CD4-positive, alpha-beta T cell (primary cell): ENCODE measurements at regions not wholly inside any gene's neighbourhood (a gene's known extent, or its start where the extent isn't known, plus 50 kb on each side); places are given as distances from the start of the nearest gene placed in this dataset.

Experiments
- ATAC-seq: fragments of 200-7000 bp; cut with Tn5 transposase; one replicate; pipeline ENCODE4 v1.10.0; 2022; ENCODE audit warnings: mild to moderate bottlenecking; ENCODE audit not compliant: poor library complexity
- CTCF ChIA-PET: fragments of 350-600 bp; sonication (Branson Sonifier 250); formaldehyde crosslinking; loops from one replicate; lab custom pipeline; 2021; ENCODE audit warnings: antibody characterized with exemption, inconsistent platforms; lab: Charles Lee
- POLR2A ChIA-PET: fragments of 350-600 bp; sonication (Branson Sonifier 250); formaldehyde crosslinking; loops from one replicate; lab custom pipeline; 2021; ENCODE audit warnings: antibody characterized with exemption, inconsistent platforms; lab: Charles Lee
- DNase-seq, 14 experiments: peaks; one replicate each; pipeline ENCODE4 v3.0.0-alpha.2; 2013 to 2020; ENCODE audit warnings: mixed read lengths in 2 of 14
- H3K27ac ChIP-seq, 2 donors: one replicate each; pipeline versions ENCODE4 v1.5.1 to v1.7.0; 2013; ENCODE audit warnings: low read length in 2 of 2, low read depth in 1 of 2, mild to moderate bottlenecking in 1 of 2
- H3K27me3 ChIP-seq, 2 experiments: 1 replicate in 1 of 2; 2 replicates in 1 of 2; pipeline versions ENCODE4 v1.6.1 to v1.7.0; 2013; ENCODE audit warnings: low read length in 2 of 2, control low read depth in 1 of 2, mild to moderate bottlenecking in 1 of 2, moderate library complexity in 1 of 2; ENCODE audit not compliant: insufficient read depth in 2 of 2, control insufficient read depth in 1 of 2
- H3K36me3 ChIP-seq: one replicate; pipeline ENCODE4 v1.6.1; 2013; ENCODE audit warnings: low read length, control low read depth; ENCODE audit not compliant: insufficient read depth
- H3K4me1 ChIP-seq: one replicate; pipeline ENCODE4 v1.6.1; 2013; ENCODE audit warnings: low read length, control low read depth; ENCODE audit not compliant: insufficient read depth
- H3K4me3 ChIP-seq: one replicate; pipeline ENCODE4 v1.5.1; 2013; ENCODE audit warnings: mild to moderate bottlenecking, low read length, moderate library complexity
- H3K9me3 ChIP-seq, 2 experiments: 1 replicate in 1 of 2; 2 replicates in 1 of 2; pipeline versions ENCODE4 v1.6.1 to v1.7.0; 2013; ENCODE audit warnings: low read length in 2 of 2, mild to moderate bottlenecking in 2 of 2, control low read depth in 1 of 2, moderate library complexity in 1 of 2; ENCODE audit not compliant: control insufficient read depth in 1 of 2, insufficient read depth in 1 of 2
- H3K27ac Mint-ChIP-seq: one replicate; pipeline ENCODE4 v1.8.0; 2020; ENCODE audit warnings: mixed read lengths
- H3K27me3 Mint-ChIP-seq: one replicate; pipeline ENCODE4 v1.8.0; 2021; ENCODE audit warnings: mixed read lengths
- H3K36me3 Mint-ChIP-seq: one replicate; pipeline ENCODE4 v1.8.0; 2021; ENCODE audit warnings: low read depth, mixed read lengths
- H3K4me1 Mint-ChIP-seq: one replicate; pipeline ENCODE4 v1.8.0; 2021; ENCODE audit warnings: low read depth, mixed read lengths
- H3K4me3 Mint-ChIP-seq: one replicate; pipeline ENCODE4 v1.8.0; 2020; ENCODE audit warnings: mild to moderate bottlenecking, mixed read lengths
- H3K9me3 Mint-ChIP-seq: one replicate; pipeline ENCODE4 v1.8.0; 2020; ENCODE audit warnings: mixed read lengths
- intact Hi-C, 2 experiments: fragments of 100-400 bp; cut with DNase I in 1 of 2; cut with micrococcal nuclease in 1 of 2; formaldehyde crosslinking; loops; one replicate each; pipeline versions ENCODE4 v1.15.1 to v1.9.0; 2023 to 2025; cut with DNase I, micrococcal nuclease
- TF ChIP-seq, protein P1 (sequence below): fragments of 200-600 bp; IDR thresholded peaks from one replicate; pipeline ENCODE4 v1.8.0; 2022; ENCODE audit warnings: antibody characterized with exemption, mild to moderate bottlenecking

- Mint-ChIP-seq H3K27me3 (peaks cover 9% of the 10 kb centered on the region), H3K4me1 (no peaks in the 10 kb centered on the region), H3K27ac (no peak overlapping the region), H3K9me3 (peaks cover 3% of the 10 kb centered on the region), H3K36me3 (no peaks in the 10 kb centered on the region), H3K4me3 (no peak overlapping the region)
- POLR2A ChIA-PET, result no interaction called here
- DNase-seq (no peak), ATAC-seq (no peak)
- no peaks in the 10 kb centered on the region for H3K4me1 ChIP-seq
- no peak overlapping the region for H3K4me3 ChIP-seq
- H3K9me3 ChIP-seq, result peaks cover 0 to 5% of the 10 kb centered on the region in 2 experiments
- intact Hi-C loops, result no loop called here
- CTCF ChIA-PET, result no interaction called here
- H3K27me3 ChIP-seq, result no peaks in the 10 kb centered on the region
- H3K27ac ChIP-seq, result no peak overlapping the region
- no peaks in the 10 kb centered on the region for H3K36me3 ChIP-seq
- TF ChIP-seq, protein P1, sequence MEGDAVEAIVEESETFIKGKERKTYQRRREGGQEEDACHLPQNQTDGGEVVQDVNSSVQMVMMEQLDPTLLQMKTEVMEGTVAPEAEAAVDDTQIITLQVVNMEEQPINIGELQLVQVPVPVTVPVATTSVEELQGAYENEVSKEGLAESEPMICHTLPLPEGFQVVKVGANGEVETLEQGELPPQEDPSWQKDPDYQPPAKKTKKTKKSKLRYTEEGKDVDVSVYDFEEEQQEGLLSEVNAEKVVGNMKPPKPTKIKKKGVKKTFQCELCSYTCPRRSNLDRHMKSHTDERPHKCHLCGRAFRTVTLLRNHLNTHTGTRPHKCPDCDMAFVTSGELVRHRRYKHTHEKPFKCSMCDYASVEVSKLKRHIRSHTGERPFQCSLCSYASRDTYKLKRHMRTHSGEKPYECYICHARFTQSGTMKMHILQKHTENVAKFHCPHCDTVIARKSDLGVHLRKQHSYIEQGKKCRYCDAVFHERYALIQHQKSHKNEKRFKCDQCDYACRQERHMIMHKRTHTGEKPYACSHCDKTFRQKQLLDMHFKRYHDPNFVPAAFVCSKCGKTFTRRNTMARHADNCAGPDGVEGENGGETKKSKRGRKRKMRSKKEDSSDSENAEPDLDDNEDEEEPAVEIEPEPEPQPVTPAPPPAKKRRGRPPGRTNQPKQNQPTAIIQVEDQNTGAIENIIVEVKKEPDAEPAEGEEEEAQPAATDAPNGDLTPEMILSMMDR, result no peak
Measured at GRCh38 chr10:111531690-111532089, 454.9 kb downstream of the ADRA2A start.

GRCh38 chr10:111532139-111532538 lies 455.3 kb downstream of the ADRA2A start:
- ATAC-seq, result no peak
- Mint-ChIP-seq H3K4me1 (no peaks in the 10 kb centered on the region), H3K4me3 (no peak overlapping the region), H3K27me3 (peaks cover 10% of the 10 kb centered on the region), H3K9me3 (peaks cover 3% of the 10 kb centered on the region), H3K36me3 (no peaks in the 10 kb centered on the region), H3K27ac (no peak overlapping the region)
- no peak overlapping the region for H3K27ac ChIP-seq
- H3K4me3 ChIP-seq, result no peak overlapping the region
- POLR2A ChIA-PET, result no interaction called here
- TF ChIP-seq, protein P1, result no peak
- H3K9me3 ChIP-seq, result peaks cover 0 to 5% of the 10 kb centered on the region in 2 experiments
- CTCF ChIA-PET, result no interaction called here
- H3K36me3 ChIP-seq, result no peaks in the 10 kb centered on the region
- no peak for DNase-seq
- no peaks in the 10 kb centered on the region for H3K4me1 ChIP-seq
- intact Hi-C loops, result no loop called here
- no peaks in the 10 kb centered on the region for H3K27me3 ChIP-seq

GRCh38 chr10:111539246-111539645 lies 462.4 kb downstream of the ADRA2A start:
- Mint-ChIP-seq H3K4me1 (no peaks in the 10 kb centered on the region), H3K9me3 (no peaks in the 10 kb centered on the region), H3K4me3 (no peak overlapping the region), H3K27ac (no peak overlapping the region), H3K27me3 (peaks cover 10% of the 10 kb centered on the region), H3K36me3 (no peaks in the 10 kb centered on the region)
- ChIA-PET CTCF (no interaction called here), POLR2A (no interaction called here)
- Histone ChIP-seq H3K4me3 (no peak overlapping the region), H3K27ac (no peak overlapping the region), H3K4me1 (no peaks in the 10 kb centered on the region), H3K36me3 (no peaks in the 10 kb centered on the region), H3K9me3 (no peaks in the 10 kb centered on the region), H3K27me3 (no peaks in the 10 kb centered on the region)
- DNase-seq, result no peak
- TF ChIP-seq, protein P1, result no peak
- ATAC-seq, result no peak
- intact Hi-C loops, result no loop called here
